Stimulated activated effector memory CD8-positive, alpha-beta T cell treated with anti-CD3 and anti-CD28 coated beads, Interleukin-12 subunit alpha, Interleukin-12 subunit beta, amount 100 ng/mL, for 72 hours (primary cell): ENCODE measurements at regions not wholly inside any gene's neighbourhood (a gene's known extent, or its start where the extent isn't known, plus 50 kb on each side); places are given as distances from the start of the nearest gene placed in this dataset.

Experiments
- ATAC-seq: fragments of 150-1000 bp; cut with Tn5 transposase; 2 replicates; pipeline ENCODE4 v1.10.0; 2021
- DNase-seq, 2 donors: peaks; one replicate each; pipeline ENCODE4 v3.0.0; 2021 to 2022; ENCODE audit warnings: low spot score in 2 of 2
- H3K27ac Mint-ChIP-seq: one replicate; pipeline ENCODE4 v1.8.0; 2022; ENCODE audit warnings: mild to moderate bottlenecking, mixed read lengths
- H3K36me3 Mint-ChIP-seq: one replicate; pipeline ENCODE4 v1.8.0; 2022; ENCODE audit warnings: mild to moderate bottlenecking, mixed read lengths
- H3K4me1 Mint-ChIP-seq: one replicate; pipeline ENCODE4 v1.8.0; 2022; ENCODE audit warnings: mixed read lengths
- H3K4me3 Mint-ChIP-seq: one replicate; pipeline ENCODE4 v1.8.0; 2022; ENCODE audit warnings: mild to moderate bottlenecking, mixed read lengths
- H3K9me3 Mint-ChIP-seq: one replicate; pipeline ENCODE4 v1.8.0; 2022; ENCODE audit warnings: mixed read lengths

DNA sequence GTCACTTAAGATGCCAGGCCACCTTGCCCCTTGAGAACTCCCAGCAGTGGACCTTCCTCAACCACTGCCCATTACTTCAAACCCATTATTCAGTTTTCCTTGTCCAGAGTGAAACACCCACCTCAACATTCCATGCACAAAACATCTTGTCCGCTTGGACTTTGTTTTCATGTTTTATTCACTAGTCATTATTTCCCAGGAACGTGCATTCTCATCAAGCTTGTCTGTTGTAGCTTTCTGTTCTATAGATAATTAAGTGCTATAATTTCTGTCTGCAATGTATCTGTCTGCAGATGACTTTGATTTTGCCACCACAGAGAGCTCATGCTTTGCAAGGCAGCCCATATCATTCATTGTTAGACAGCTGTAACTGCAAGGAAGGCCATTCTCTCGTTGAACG, 117.4 kb downstream of the RAB18 start:
- Mint-ChIP-seq H3K9me3 (no peaks in the 10 kb centered on the region), H3K4me3 (no peak overlapping the region)
- peak in 1 of 2 donors; percentile 13 for DNase-seq

DNA sequence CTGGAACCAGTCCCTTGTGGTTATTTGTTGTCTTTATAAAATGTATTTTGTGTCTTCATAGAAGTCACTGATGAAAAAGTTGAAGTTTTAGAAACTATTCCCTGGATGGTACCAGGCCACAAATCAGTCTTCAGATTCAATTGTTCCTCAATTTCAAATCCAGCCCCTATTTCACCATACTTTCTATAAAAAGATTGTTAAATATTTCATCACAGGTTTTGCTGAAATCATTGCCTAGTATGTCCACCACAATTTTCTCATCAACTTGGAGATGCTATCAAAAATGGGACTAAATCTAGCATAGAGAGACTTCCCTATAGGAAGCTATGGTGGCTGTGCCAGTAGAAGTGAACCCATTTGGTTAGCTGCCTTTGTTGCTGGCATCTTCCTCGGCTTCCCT, 118.5 kb downstream of the RAB18 start:
- no peaks in the 10 kb centered on the region for H3K4me1 Mint-ChIP-seq
- DNase-seq: no peak
- H3K27ac Mint-ChIP-seq: no peak overlapping the region
- ATAC-seq: no peak
- no peak overlapping the region for H3K4me3 Mint-ChIP-seq
- H3K36me3 Mint-ChIP-seq: no peaks in the 10 kb centered on the region
- H3K9me3 Mint-ChIP-seq: no peaks in the 10 kb centered on the region

More for the DNA sequence above, 117.4 kb downstream of the RAB18 start:
- Mint-ChIP-seq H3K36me3 (no peaks in the 10 kb centered on the region), H3K4me1 (no peaks in the 10 kb centered on the region), H3K27ac (no peak overlapping the region)
- ATAC-seq: no peak
